Left hindlimb (tissue), 1 donor: ENCODE measurements at regions not wholly inside any gene's neighbourhood (a gene's known extent, or its start where the extent isn't known, plus 50 kb on each side); places are given as distances from the start of the nearest gene placed in this dataset.
"Not testable (repeated sequence)": the region's sequence is repeated elsewhere in the genome, so short reads cannot be mapped to it uniquely, and the experiment has no call there.

Experiments
- DNase-seq: peaks from one replicate; pipeline ENCODE4 v3.0.0-alpha.2; 2018

DNA sequence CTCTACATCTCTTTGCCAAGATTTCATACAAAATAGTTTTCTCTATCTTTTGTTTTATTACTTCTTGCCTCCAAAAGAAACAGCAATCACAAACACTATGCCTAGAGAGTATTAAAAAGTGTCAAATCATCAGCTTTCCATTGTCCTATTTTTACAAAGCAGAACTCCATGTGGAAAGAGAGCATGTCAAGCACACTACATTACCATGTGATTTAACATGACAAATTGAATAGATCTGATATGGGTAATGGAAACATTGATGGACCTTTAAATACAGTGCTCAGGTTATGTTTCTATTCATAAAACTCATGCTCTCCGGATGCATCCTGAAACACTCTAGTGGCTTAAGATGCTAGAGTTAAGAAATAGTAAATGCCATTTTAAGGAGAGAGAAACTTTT lies 791.4 kb upstream of the CTNND2 start:
- DNase-seq = no peak

DNA sequence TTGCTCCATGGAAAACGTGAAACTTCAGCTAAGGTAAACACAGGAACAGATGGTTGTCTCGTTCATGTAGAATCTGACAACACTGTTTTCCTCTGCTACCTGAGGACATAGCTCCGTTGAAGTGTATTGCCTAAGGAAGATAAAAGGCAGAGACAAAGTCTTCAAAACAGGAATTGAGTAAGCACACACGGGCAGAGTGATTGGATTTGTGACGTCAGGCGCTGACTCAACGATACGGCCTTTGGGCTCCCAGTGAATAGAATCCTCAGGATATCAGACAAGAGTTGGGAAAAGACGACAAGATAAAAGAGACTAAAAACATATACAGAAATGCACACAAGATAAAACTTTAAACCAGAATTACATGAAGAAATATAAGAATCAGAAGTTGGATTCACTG lies 787.1 kb upstream of the CTNND2 start:
- no peak for DNase-seq

DNA sequence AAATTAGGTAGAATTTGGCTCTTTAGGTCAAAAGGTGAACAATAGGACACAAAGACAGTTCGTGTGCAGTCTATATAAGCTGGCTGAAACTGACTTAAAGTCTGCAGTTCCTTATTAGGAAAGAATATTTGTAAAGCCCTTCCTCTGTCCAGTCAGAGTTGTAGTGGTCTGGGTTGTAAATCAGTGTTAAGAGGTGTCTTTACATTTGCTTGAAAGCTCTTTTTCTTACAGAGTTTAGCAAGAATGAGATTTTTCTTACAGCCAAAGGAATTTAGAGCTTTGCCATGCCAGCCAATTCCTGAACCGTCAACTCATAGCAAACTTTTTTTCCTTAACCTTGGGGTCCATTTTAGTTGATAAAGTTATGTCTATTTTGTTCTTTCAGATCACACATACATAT lies 786.1 kb upstream of the CTNND2 start:
- no peak for DNase-seq

DNA sequence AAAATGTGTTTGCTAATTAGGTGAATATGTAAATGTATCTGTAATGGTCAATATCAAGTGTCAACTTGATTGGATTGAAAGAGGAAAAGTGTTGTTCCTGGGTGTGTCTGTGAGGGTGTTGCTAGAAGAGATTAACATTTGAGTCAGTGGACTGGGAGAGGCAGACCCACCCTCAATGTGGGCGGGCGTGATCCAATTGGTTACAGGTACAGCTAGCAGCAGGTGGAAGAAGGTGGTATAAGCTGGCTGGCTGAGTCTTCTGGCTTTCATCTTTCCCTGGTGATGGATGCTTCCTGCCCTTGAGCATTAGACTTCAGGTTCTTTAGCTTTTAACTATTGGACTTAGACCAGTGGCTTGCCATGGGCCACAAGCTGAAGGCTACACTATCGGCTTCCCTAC lies 779.0 kb upstream of the CTNND2 start:
- no peak for DNase-seq

DNA sequence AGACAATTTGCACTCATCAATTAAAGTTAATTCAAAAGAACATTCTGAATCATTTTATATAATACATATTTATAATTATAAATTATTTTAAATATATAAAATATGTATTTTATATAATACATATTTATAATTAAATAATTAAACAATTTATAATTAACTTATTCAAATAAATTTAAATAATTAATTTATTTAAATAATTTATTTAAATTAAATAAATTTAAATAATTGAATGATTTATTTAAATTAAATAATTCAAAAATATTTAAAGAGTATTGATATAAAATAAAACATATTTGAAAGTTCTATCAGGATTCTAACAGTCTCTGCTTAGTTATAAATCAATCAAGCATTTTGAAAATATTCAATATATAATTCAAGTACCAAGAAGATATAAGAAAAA lies 775.5 kb upstream of the CTNND2 start:
- no peak for DNase-seq

DNA sequence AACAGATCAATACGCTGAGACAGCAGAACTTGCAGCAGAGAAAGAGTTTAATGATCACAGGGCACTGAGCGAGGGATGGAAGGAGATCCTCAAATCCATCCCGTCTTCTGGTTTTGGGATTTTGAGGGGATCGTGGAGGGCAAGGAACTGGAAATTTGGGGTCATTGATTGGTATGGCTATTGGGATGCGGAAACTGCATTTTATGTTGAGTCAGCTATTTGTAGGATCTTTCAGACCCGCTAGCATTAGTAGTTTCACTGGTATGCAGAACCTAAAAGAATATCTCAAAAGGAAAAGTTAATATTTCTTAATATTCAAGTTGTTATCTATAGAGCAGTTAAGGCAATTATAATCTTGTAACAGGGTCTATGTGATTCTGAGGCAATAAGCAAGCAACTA lies 771.7 kb upstream of the CTNND2 start:
- DNase-seq = no peak

DNA sequence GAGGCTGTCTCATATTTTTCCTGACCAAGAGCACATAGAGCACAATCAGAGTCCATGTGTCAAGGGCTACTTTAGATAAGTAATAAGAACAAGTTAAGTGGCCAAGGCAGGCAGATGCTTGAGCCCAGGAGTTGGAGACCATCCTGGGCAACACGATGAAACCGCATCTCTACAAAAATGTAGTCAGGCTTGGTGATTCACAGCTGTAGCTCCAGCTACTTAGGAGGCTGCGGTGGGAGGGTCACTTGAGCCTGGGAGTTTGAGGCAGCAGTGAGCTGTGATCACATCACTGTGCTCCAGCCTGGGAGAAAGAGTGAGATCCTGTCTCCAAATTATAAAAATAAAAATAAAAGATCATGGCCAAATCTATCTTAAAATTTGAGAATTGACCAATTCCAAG lies 767.9 kb upstream of the CTNND2 start:
- no peak for DNase-seq

DNA sequence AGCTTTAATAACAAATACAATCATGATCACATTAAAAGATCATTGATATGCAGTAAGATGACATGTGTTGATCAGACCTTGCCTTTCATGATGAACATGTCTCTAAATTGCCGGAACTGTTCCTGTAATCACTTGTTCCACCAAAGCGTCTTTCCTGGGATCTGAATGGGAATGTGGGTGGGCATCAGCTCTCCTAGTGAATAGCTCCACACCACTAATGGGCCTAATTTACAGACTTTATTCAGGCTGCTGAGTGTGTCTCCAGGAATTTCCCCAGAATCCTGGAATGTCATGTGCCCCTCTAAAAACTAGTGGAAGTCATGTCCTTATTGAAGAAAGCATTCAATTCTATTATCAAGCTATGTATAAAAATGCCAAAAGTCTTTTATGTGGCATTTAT lies 765.1 kb upstream of the CTNND2 start:
- DNase-seq = no peak

DNA sequence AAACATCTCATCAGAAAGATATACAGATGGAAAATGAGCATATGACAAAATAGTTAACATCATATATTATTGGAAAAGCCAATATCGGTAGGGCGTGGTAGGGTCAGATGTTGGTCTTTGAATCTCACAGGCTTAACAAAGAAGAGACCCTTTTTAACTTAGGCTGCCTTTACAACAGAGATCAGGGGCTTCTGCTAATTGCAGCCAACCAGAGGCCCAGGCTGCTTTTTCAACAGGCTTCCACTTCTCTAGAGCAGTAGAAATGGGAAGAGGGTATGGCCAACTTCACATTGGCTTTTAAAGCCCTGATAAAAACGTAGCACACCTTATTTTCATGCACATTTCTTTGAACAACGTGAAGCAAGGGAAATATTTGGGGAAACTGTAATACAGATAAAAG lies 764.3 kb upstream of the CTNND2 start:
- DNase-seq = no peak

DNA sequence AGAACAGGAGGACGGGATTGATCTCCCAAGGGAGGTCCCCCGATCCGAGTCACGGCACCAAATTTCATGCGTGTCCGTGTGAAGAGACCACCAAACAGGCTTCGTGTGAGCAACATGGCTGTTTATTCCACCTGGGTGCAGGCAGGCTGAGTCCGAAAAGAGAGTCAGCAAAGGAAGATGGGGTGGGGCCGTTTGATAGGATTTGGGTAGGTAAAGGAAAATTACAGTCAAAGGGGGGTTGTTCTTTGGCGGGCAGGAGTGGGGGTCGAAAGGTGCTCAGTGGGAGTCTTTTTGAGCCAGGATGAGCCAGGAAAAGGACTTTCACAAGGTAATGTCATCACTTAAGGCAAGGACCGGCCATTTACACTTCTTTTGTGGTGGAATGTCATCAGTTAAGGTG lies 763.6 kb upstream of the CTNND2 start:
- DNase-seq = not testable (repeated sequence)

DNA sequence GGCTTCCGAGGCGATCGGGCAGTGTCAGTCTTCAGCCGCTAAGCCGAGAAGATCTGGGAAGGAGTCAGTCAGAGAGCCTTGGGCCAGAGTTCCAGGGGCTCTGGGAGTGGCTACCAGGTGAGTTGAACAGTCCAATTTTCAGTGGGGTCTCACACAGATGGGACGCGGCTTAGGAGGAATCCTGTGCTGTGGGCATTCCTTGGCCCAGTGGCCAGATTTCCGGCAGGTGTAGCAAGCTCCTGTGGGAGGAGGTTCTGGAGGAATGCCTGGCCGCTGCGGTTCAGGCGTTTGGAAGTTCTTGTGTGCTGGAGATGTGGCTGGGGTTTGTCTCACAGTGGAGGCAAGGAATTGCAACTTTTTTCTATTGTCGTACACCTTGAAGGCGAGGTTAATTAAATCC lies 761.5 kb upstream of the CTNND2 start:
- not testable (repeated sequence) for DNase-seq

DNA sequence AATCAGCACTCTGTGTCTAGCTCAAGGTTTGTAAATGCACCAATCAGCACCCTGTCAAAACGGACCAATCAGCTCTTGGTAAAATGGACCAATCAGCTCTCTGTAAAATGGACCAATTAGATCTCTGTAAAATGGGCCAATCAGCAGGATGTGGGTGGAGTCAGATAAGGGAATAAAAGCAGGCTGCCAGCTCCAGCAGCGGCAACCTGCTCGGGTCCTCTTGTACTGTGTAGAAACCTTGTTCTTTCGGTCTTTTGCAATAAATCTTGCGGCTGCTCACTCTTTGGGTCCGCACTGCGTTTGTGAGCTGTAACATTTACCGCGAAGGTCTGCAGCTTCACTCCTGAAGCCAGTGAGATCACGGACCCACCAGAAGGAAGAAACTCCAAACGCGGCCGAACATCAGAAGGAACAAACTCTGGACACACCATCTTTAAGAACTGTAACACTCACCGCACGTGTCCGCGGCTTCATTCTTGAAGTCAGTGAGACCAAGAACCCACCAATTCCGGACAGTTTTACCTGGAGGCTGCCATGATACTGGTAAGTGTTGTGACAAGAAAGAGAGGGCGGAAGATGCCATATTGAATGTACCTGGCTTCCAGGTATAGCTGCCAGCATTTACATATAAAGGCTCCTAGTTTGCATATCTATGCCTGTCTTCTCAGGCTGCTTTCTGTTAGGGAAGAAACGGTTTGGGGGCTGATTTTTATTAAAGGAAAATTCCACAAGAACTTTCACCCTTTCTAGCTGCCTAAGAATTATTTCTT lies 758.5 kb upstream of the CTNND2 start:
- no peak for DNase-seq

DNA sequence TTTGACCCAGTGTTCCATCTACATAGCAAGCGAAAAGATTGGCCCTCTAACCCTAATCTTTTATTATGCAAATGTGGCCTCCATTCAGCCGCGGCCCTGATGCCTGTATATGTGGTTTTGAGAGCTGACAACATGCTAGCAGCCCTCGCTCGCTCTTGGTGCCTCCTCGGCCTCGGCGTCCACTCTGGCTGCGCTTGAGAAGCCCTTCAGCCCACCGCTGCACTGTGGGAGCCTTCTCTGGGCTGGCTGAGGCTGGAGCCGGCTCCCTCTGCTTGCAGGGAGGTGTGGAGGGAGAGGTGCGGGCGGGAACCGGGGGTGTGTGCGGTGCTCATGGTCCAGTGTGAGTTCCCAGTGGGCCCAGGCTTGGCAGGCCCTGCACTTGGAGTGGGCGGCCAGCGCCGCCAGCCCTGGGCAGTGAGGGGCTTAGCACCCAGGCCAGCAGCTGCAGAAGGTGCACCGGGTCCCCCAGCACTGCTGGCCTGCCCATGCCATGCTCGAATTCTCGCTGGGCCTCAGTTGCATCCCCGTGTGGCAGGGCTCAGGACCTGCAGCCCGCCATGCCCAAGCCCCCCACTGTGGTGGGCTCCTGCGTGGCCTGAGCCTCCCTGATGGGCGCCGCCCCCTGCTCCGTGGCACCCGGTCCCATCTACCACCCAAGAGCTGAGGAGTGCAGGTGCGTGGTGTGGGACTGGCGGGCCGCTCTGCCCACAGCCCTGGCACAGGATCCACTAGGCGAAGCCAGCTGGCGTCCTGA lies 757.5 kb upstream of the CTNND2 start:
- no peak for DNase-seq

DNA sequence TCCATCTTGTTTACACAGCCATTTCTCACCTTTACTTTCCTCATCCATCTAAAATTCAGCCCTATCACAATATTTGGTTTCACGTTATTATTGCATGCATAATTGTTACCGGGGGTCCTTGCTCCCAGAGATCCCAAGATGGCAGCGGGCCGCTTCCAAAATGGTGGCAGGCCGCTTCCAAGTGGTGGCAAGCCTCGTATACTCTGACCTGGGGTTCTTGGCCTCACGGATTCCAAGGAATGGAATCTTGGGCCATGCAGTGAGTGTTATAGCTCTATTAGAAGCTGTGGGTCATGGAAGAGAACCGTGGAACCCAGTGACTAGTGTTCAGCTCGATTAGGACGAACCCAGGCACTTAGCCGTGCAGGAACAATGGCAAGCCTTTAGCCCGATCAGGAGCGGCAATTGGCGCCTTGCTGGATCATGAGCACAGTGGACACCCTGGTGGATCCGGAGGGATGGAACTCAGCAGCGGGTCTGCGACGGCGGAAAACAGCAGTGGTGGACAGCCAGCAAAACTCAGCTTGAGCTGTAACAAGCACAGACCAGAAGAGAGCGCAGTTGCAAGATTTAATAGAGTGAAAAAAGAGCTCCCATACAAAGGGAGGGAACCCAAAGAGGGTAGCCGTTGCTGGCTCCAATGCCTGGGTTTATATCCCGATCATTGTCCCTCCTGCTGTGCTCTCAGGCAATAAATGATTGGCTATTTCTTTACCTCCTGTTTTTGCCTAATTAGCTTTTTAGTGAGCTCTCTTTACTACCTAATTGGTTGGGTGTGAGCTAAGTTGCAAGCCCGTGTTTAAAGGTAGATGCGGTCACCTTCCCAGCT lies 756.2 kb upstream of the CTNND2 start:
- DNase-seq = not testable (repeated sequence)

DNA sequence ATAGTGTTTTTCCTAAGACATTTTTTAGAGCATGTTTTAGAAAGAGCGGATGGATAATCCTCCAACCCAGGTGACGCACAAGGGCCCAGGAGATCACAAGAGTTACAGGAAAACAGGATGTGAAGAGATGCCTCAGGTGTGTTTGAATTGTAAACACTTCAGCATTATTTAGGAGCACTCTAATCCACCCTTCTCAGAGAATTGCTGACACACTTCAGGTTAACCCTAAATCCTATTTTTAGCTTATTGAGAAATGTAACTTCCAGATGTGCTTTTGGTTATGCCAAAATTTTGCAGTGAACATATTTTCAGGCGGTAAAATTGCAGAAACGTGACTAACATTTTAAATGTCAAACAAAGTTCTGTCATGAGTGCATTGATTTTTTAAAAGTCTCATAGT lies 755.4 kb upstream of the CTNND2 start:
- DNase-seq = no peak

DNA sequence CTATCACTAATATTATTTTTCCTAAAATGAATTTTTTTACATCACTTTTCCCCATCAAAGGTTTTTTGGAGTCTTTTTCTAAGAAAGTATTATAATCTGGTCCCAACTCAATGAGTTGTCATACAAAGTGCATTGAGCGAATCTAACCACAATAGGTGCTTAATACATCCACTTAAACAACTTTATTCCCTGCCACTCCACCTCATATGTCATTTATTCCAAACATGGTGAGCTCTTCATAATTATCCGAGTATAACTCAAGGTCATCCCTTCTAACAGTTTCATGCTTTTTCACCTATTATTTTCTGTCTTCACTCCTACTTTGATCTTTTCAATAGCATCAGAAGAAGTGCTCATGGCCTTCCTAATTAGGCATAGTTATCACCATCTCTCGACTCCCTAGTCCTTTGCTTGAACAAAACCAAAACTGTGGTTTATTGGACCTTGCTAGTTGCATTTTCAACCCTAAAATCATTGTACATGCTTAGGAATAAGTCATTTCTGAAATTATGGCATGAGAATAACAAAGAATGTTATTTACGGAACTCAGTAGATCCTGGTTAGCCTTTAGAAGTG lies 754.7 kb upstream of the CTNND2 start:
- DNase-seq = no peak

DNA sequence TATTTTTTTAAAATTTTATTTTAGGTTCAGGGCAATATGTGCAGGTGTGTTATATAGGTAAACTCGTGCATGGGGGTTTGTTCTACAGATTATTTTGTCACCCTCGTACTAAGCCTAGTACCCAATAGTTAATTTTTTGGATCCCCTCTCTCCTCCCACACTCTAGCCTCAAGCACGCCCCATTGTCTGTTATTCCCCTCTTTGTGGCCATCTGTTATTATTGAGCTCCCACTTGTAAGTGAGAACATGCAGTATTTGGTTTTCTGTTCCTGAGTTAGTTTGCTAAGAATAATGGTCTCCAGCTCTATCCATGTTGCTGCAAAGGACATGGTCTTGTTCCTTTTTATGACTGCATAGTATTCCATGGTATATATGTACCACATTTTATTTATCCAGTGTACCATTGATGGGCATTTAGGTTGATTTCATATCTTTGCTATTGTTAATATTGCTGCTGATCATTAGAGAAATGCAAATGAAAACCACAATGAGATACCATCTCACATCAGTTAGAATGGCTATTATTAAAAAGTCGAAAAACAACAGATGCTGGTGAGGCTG lies 753.7 kb upstream of the CTNND2 start:
- DNase-seq = not testable (repeated sequence)

DNA sequence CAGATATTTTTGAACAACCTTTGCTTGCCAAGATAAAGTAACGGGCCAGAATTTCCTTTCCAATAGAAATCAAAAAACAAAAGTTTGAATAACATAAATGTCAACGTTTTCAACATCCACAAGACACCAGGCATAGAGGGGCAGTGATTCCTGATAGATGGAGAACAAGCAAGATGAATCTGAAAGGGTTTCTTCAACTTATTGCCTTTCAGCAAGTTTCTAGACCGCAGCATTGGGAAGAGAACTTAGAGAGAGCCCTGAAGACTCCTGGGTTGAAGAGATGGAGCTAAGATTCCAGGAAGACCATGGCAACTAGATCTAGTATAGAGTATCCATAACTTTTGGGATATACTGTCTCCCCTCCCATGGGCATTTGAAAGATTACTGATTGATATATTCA lies 751.4 kb upstream of the CTNND2 start:
- DNase-seq = no peak

DNA sequence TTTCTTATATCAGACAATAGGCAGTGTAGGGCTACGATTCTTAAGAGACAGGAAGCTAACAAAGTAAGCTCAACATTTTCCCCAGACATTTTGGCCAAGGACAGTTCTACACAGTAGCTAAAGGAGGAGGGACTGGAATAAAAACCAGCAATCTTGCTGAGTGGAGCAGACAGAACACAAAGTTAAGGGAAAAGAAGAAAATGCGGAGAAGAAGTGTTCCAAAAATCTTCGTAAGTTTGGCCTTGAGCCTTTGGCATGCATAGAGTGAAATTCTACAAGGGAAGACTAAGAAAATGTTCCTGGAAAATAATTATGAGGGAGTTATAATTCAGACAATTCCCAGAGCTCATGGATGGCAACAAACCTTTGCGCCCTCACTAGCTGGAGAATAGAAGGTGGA lies 748.0 kb upstream of the CTNND2 start:
- no peak for DNase-seq

DNA sequence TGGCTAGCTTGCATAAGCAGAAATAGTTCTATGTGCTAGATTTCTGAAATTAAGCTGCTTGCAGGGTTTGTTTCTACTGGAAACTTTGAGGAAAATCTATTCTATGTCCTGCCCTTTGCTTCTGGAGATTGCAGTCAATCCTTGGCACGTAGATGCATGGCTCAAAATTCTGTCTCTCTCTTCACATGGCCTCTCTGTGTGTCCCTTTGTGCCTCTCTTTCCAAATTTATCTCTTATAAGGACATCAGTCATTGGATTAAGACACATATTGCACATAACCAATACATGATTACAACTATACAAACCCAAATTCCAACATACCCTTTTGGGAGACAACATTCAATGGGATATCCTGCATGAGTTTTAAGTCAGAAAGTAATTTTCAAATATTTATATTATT lies 744.3 kb upstream of the CTNND2 start:
- no peak for DNase-seq

DNA sequence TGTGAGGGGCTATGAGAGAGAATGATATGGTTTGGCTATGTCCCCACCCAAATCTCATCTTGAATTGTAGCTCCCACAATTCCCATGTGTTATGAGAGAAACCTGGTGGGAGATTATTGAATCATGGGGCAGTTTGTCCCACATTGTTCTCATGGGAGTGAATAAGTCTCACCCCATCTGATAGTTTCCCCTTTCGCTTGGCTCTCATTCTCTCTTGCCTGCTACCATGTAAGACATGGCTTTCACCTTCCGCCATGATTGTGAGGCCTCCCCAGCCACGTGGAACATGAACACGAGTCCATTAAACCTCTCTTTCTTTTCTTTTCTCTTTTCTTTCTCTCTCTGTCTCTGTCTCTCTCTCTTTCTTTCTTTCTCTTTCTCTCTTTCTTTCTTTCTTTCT lies 743.4 kb upstream of the CTNND2 start:
- DNase-seq = no peak

DNA sequence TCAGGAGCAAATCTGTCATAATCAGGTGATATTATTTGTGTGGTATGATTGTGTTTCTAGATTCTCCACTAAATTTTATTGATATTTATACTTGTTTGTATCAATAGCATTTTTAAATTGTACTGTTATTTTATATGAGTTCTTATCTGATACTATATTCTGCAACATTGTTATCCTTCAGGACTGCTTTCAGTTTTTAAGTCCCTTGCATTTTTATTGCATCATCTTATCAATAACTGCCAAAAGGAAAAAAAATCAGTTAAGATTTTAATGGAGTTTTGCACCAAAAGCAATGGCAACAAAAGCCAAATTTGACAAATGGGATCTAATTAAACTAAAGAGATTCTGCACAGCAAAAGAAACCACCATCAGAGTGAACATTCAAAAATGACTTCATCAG lies 741.3 kb upstream of the CTNND2 start:
- no peak for DNase-seq

DNA sequence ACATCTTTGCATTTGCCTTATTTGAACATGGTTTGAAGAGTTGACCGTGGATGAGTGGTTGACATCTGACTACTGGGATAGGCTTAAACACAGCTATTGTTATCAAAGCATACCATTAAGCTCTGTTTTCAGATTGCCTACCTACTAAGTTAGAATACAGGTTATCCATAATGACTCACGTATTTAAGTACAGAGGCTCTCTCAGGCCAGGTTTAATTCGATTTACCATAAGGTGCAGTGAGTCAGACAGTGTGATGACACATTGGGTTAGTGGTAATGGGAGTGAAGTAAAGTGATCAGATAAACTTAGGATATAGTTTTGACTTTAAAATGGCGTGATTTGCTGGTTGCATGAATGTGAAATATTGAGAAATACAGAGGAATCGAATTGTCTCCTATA lies 732.0 kb upstream of the CTNND2 start:
- no peak for DNase-seq
